Daoy (cell line): ENCODE measurements at regions not wholly inside any gene's neighbourhood (a gene's known extent, or its start where the extent isn't known, plus 50 kb on each side); places are given as distances from the start of the nearest gene placed in this dataset.

Source experiments
- DNase-seq: peaks from one replicate; pipeline ENCODE4 v3.0.0-alpha.2; 2015; ENCODE audit warnings: low read depth

- no peak for DNase-seq
Observed at GRCh38 chr7:12518920-12519681, 51.4 kb upstream of the SCIN start.

GRCh38 chr7:12519682-12520009, 50.9 kb upstream of the SCIN start:
- DNase-seq = no peak
